Right atrium auricular region (tissue), 2 donors: ENCODE measurements at regions not wholly inside any gene's neighbourhood (a gene's known extent, or its start where the extent isn't known, plus 50 kb on each side); places are given as distances from the start of the nearest gene placed in this dataset.

Experiments used
- DNase-seq: peaks from one replicate; pipeline ENCODE4 v3.0.0-alpha.2; 2019; ENCODE audit warnings: low spot score
- H3K27ac ChIP-seq, 2 donors: fragments of 200-600 bp; sonication (generic); 1 replicate in 1 of 2; 2 replicates in 1 of 2; pipeline ENCODE4 v1.5.1; 2016 to 2019
- H3K27me3 ChIP-seq, 2 donors: fragments of 200-600 bp; sonication (generic); one replicate each; pipeline versions ENCODE4 v1.5.1 to v1.6.0; 2017 to 2019
- H3K36me3 ChIP-seq: fragments of 200-600 bp; sonication (generic); one replicate; pipeline ENCODE4 v1.5.1; 2016
- H3K4me1 ChIP-seq, 2 donors: fragments of 200-600 bp; sonication (generic); one replicate each; pipeline versions ENCODE4 v1.5.1 to v1.6.0; 2017 to 2019
- H3K4me3 ChIP-seq, 2 donors: fragments of 200-600 bp; sonication (generic); 1 replicate in 1 of 2; 2 replicates in 1 of 2; pipeline ENCODE4 v1.5.1; 2017 to 2019; ENCODE audit warnings: mild to moderate bottlenecking in 1 of 2, moderate library complexity in 1 of 2
- H3K9me3 ChIP-seq, 2 donors: fragments of 200-600 bp; sonication (generic); one replicate each; pipeline ENCODE4 v1.5.1; 2019
- CTCF ChIP-seq, 2 donors: fragments of 200-600 bp; sonication (generic); IDR thresholded peaks; one replicate each; pipeline ENCODE4 v1.5.1; 2019; ENCODE audit warnings: antibody characterized with exemption in 2 of 2

- DNase-seq = no peak
- no peak overlapping the region for H3K4me3 ChIP-seq
- TF ChIP-seq CTCF (IDR thresholded peaks at IDR 0.05) = no peak
- H3K4me1 ChIP-seq = no peaks in the 10 kb centered on the region
- no peak overlapping the region for H3K27ac ChIP-seq
- no peaks in the 10 kb centered on the region for H3K36me3 ChIP-seq
- H3K27me3 ChIP-seq = no peaks in the 10 kb centered on the region
- no peaks in the 10 kb centered on the region for H3K9me3 ChIP-seq
Measured at GRCh38 chr16:48013491-48013901, 142.3 kb downstream of the ABCC12 start.

GRCh38 chr16:48011878-48012658, 143.7 kb downstream of the ABCC12 start:
- no peak overlapping the region for H3K4me3 ChIP-seq

DNA sequence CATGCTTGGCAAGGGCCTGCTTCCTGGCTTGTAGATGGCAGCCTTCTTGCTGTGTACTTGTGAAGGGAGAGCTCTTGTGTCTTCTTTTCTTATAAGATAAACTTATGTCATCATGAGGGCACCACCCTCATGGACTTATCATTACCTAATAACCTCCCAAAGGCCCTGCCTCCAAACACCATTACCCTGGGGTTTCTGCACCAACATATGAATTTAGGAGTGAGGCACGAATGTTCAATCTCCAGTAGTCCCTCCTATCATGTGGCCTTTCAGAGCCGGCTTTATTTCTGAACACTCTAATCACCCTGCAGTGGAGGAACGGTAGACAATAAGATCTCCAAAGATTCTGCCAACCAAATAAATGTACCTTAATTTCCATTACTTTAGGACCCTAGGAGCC, 144.3 kb downstream of the ABCC12 start:
- H3K4me1 ChIP-seq = no peaks in the 10 kb centered on the region
- no peak for DNase-seq
- no peaks in the 10 kb centered on the region for H3K27me3 ChIP-seq

More at GRCh38 chr16:48011878-48012658, 143.7 kb downstream of the ABCC12 start:
- H3K9me3 ChIP-seq = no peaks in the 10 kb centered on the region
- H3K36me3 ChIP-seq = no peaks in the 10 kb centered on the region
- no peaks in the 10 kb centered on the region for H3K4me1 ChIP-seq
- DNase-seq = no peak
- no peaks in the 10 kb centered on the region for H3K27me3 ChIP-seq
- no peak overlapping the region for H3K27ac ChIP-seq
- no peak for TF ChIP-seq CTCF (IDR thresholded peaks at IDR 0.05)

DNA sequence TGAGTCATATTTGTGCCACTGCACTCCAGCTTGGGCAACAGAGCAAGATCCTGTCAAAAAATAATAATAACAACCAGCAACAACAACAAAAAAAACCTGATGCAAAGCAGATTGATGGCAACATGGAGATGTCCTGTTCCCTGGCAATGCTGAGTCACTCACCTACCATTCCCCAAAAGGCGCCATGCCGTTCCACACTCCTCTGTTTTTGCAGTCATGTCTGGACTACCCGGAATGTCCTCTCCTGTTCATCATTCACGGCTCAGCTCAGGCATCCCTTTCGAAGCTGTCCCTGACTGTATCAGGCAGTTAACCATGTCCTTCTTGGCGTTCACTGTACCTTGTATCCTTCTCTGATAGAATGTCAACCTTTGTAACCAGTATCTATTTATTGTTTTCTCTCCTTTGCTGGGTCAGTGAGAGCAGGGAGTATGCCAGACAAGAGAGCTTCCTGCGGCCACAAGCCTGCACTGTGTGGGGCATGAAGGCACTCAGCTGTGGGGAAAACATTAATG, 147.7 kb downstream of the ABCC12 start:
- H3K27me3 ChIP-seq = no peaks in the 10 kb centered on the region
- H3K27ac ChIP-seq = no peak overlapping the region
- no peaks in the 10 kb centered on the region for H3K4me1 ChIP-seq
- H3K9me3 ChIP-seq = no peaks in the 10 kb centered on the region
- no peak overlapping the region for H3K4me3 ChIP-seq
- DNase-seq = peak; percentile 30
- no peaks in the 10 kb centered on the region for H3K36me3 ChIP-seq
- TF ChIP-seq CTCF (IDR thresholded peaks at IDR 0.05) = no peak

More for the DNA sequence above, 144.3 kb downstream of the ABCC12 start:
- no peak overlapping the region for H3K27ac ChIP-seq
- no peak for TF ChIP-seq CTCF (IDR thresholded peaks at IDR 0.05)
- no peak overlapping the region for H3K4me3 ChIP-seq
- no peaks in the 10 kb centered on the region for H3K36me3 ChIP-seq
- H3K9me3 ChIP-seq = no peaks in the 10 kb centered on the region

DNA sequence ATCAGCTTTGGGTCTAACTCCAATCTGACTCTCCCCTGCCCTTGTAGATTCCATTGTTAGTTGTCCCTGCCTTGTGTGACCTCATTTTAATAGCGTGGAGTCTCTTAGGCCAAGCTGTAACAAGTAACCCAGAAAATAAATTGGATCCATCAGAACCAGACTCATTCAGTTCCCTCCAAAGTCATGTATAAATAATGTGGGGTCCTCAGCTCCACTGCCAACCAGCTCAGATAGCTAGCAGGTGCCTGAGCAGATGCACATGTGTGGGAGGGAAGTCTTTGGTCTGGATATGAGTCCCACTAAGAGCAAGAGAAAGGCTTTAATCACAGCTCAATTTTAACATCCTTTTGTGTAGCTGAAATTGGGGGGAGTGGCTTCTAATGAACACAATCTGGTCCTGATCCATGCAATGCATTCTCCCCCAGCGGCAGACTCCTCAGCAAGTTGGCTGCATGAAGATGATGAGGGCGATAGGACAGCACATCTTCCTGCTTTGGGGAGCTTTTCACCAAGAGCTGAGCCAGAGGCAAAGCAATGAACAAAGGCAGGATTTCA, 151.6 kb downstream of the ABCC12 start:
- no peak for DNase-seq
- Histone ChIP-seq H3K27me3 (no peaks in the 10 kb centered on the region), H3K27ac (no peak overlapping the region), H3K4me1 (no peaks in the 10 kb centered on the region), H3K4me3 (no peak overlapping the region), H3K36me3 (no peaks in the 10 kb centered on the region), H3K9me3 (no peaks in the 10 kb centered on the region)
- no peak for TF ChIP-seq CTCF (IDR thresholded peaks at IDR 0.05)
